VCaP (cell line): ENCODE measurements at regions not wholly inside any gene's neighbourhood (a gene's known extent, or its start where the extent isn't known, plus 50 kb on each side); places are given as distances from the start of the nearest gene placed in this dataset.

ENCODE experiments used
- H3K27ac ChIP-seq: fragments of 450-650 bp; 2 replicates; pipeline ENCODE4 v1.5.1; 2017
- TF ChIP-seq, protein P1 (sequence below): fragments of 450-650 bp; conservative IDR thresholded peaks from 2 replicates; pipeline ENCODE4 v1.5.1; 2017; ENCODE audit warnings: mild to moderate bottlenecking, moderate library complexity

DNA sequence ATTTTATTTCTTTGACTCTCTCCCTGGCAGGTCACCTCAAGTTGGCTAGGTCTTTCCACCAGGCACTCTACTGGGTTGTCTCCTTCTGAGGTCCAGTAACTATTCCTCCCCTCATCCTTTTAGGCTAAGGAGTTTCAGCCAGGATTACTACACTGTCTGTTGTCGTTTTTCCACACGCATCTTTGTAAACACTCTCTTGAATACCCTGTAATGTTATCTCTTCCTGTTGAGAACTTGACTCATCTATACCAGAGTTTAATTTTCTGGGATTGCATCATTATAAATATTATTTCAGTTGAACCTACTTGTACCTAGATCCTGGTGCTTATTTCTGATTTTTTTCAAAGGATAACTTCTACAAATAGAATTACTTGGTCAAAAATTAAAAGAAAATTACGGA lies 138.3 kb downstream of the SQOR start:
- H3K27ac ChIP-seq, result no peak overlapping the region
- TF ChIP-seq, protein P1, sequence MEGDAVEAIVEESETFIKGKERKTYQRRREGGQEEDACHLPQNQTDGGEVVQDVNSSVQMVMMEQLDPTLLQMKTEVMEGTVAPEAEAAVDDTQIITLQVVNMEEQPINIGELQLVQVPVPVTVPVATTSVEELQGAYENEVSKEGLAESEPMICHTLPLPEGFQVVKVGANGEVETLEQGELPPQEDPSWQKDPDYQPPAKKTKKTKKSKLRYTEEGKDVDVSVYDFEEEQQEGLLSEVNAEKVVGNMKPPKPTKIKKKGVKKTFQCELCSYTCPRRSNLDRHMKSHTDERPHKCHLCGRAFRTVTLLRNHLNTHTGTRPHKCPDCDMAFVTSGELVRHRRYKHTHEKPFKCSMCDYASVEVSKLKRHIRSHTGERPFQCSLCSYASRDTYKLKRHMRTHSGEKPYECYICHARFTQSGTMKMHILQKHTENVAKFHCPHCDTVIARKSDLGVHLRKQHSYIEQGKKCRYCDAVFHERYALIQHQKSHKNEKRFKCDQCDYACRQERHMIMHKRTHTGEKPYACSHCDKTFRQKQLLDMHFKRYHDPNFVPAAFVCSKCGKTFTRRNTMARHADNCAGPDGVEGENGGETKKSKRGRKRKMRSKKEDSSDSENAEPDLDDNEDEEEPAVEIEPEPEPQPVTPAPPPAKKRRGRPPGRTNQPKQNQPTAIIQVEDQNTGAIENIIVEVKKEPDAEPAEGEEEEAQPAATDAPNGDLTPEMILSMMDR, result no peak

DNA sequence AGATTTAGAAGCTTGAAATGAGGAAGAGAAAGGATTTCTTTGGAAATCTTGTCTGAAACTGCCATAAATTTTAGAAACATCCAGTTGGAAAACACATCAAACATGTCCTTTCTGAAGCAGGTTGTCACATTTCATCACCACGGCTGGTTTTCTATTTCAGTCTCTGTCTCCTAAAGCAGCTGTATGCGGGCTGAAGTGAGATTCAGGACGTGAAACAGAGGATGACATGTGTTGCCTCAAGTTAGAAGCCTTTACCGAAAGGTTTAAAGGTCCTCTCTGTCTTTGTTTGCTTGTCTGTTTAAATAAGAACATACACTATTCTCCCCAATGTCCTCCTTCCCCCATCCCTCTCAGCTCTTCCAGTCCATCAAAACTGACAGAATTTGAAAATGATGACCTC lies 141.9 kb downstream of the SQOR start:
- TF ChIP-seq, protein P1, result no peak
- no peak overlapping the region for H3K27ac ChIP-seq

DNA sequence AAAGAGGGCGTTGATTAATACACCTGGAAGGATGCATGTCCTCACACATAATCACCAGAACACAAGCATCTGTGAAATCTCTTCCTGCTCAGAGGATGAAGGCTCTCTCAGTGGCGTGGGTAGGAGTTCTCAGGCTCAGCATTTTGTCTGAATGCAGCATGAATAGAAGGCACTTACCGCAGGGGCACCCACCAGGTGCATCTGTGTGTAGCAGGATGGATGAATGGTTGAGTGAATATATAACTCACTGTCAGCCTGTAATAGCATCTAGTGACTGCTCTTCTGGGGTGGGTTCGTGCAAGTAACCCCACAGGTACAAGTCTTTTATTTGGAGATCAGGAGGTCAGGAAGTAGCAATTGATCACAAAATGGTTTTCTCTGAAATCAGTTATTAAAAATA lies 143.0 kb downstream of the SQOR start:
- no peak overlapping the region for H3K27ac ChIP-seq
- TF ChIP-seq, protein P1, result no peak

DNA sequence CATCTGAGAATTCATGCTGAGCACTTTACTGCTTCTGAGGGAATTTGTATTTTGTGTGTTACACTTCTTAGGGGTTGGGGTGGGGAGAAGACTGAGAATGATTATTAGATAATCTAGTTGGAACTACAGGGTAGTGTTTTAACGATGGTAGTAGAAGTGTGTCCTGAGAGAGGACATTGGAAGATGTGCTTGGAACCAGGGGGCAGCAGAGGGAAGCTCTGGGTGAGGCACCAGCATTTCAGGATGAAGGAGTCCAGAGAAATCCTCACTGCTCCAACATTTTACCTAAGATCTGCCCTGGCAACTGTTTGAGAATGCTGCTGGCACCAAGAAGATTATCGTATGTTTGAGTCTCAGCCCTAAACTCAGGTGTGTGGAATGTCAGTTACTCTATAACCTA lies 145.5 kb downstream of the SQOR start:
- no peak overlapping the region for H3K27ac ChIP-seq
- TF ChIP-seq, protein P1, result 0 out of 2 replicates have a peak, but pooled peaks have one; percentile 7

DNA sequence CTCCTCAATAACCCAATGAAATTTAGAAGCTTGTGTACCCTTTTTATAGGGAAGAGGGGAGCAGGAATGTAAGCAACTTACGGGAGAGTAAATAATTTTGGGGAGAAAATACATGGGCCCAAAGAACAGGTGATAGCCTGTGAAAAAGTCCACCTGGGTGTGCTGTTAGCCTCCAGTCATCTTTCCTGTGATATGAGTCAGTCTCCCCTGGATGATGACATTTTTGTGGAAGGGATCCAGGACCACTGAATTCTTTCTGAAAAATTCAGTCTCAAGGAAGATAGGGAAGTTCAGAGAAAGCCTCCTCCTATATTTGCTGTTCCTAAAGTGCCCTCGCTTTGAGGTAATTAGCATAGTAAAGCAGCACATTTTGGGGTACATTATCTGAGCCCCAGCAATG lies 149.8 kb downstream of the SQOR start:
- TF ChIP-seq, protein P1, result no peak
- H3K27ac ChIP-seq, result 0 out of 2 replicates have a peak overlapping the region, but pooled peaks have one; percentile 6

DNA sequence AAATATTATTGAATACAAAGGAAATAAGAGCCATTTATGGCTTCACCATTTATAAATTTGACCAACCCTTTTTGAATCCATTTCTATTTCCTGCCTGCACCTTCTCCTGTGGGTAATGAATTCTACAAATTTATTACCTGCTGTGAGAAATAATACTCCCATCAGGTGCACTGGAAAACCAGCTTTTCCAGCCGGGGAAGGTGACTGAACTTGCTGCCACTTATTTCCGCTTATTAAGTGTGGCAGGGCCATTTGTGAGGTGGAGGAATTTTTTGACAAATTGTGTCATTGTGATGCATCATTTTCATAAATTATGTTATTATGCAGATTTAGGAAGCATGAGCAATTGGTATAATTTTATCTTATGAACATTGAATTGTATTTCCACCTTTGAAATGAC lies 151.1 kb downstream of the SQOR start:
- peak overlapping the region; percentile 6; the same call in 1 of the 2 replicates for H3K27ac ChIP-seq
- TF ChIP-seq, protein P1, result no peak

DNA sequence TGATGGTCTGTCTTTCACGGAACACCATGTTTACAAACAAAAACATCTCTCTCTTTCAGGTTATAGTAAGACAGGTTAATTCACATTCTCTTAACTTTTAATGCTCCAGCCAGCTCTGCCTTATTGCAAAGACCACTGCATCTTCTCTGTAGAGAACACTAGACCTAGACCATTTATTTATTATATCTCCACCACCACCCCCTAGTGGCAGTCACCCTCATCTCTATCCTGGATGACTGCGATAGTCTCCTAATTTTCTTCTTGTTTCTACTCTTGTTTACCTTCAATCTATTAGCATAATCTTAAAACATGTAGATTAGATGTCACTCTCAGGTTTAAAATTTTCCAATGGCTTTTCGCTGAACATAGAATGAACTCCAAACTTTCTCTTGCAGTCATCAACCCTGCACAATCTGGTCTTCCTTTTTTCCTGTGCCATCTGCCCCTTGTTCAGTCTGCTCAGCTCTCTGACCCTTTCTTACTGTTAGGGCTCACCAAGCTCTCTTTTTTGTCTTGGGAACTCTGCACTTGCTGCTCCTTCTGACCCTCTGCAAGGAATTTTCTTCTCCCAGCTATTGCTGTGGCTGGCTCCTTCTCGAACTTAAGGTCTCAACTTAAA lies 155.6 kb downstream of the SQOR start:
- TF ChIP-seq, protein P1, result peak; percentile 78
- H3K27ac ChIP-seq, result no peak overlapping the region
